Naive thymus-derived CD4-positive, alpha-beta T cell (primary cell): ENCODE measurements at regions not wholly inside any gene's neighbourhood (a gene's known extent, or its start where the extent isn't known, plus 50 kb on each side); places are given as distances from the start of the nearest gene placed in this dataset.
"Not testable (repeated sequence)": the region's sequence is repeated elsewhere in the genome, so short reads cannot be mapped to it uniquely, and the experiment has no call there.

Experiments used
- ATAC-seq: fragments of 150-1000 bp; cut with Tn5 transposase; 2 replicates; pipeline ENCODE4 v1.10.0; 2021; ENCODE audit warnings: mild to moderate bottlenecking, moderate library complexity
- CTCF ChIA-PET: fragments of 350-600 bp; sonication (Branson Sonifier 250); formaldehyde crosslinking; loops from one replicate; lab custom pipeline; 2021; ENCODE audit warnings: antibody characterized with exemption; lab: Charles Lee
- POLR2A ChIA-PET: fragments of 350-600 bp; sonication (Branson Sonifier 250); formaldehyde crosslinking; loops from one replicate; lab custom pipeline; 2021; ENCODE audit warnings: antibody characterized with exemption, inconsistent platforms; lab: Charles Lee
- DNase-seq, 9 donors: peaks; one replicate each; pipeline versions ENCODE4 v3.0.0 to v3.0.0-alpha.2; 2020 to 2022; ENCODE audit warnings: mixed read lengths in 1 of 9
- H3K27ac ChIP-seq: one replicate; pipeline ENCODE4 v1.7.0; 2013; ENCODE audit warnings: mild to moderate bottlenecking, low read depth, low read length, moderate library complexity
- H3K27me3 ChIP-seq, 2 donors: one replicate each; pipeline ENCODE4 v1.7.0; 2013; ENCODE audit warnings: low read length in 2 of 2, mild to moderate bottlenecking in 2 of 2, moderate library complexity in 2 of 2; ENCODE audit not compliant: control insufficient read depth in 2 of 2, insufficient read depth in 2 of 2
- H3K36me3 ChIP-seq, 3 experiments: 1 replicate in 2 of 3; 2 replicates in 1 of 3; pipeline ENCODE4 v1.7.0; 2013; ENCODE audit warnings: low read length in 3 of 3, mild to moderate bottlenecking in 3 of 3, moderate library complexity in 1 of 3; ENCODE audit not compliant: insufficient read depth in 3 of 3, control insufficient read depth in 2 of 3
- H3K4me1 ChIP-seq, 2 donors: one replicate each; pipeline ENCODE4 v1.7.0; 2013; ENCODE audit warnings: low read length in 2 of 2, mild to moderate bottlenecking in 2 of 2, moderate library complexity in 1 of 2; ENCODE audit not compliant: control insufficient read depth in 2 of 2, insufficient read depth in 2 of 2
- H3K4me3 ChIP-seq: 2 replicates; pipeline ENCODE4 v1.7.0; 2013; ENCODE audit warnings: mild to moderate bottlenecking, low read length
- H3K9me3 ChIP-seq, 3 experiments: 1 replicate in 2 of 3; 2 replicates in 1 of 3; pipeline ENCODE4 v1.7.0; 2013; ENCODE audit warnings: low read length in 3 of 3; ENCODE audit not compliant: control insufficient read depth in 2 of 3
- H3K27ac Mint-ChIP-seq, 9 donors: one replicate each; pipeline ENCODE4 v1.8.0; 2020 to 2022; ENCODE audit warnings: mixed read lengths in 9 of 9, mild to moderate bottlenecking in 8 of 9, moderate library complexity in 5 of 9, inconsistent platforms in 2 of 9
- H3K27me3 Mint-ChIP-seq, 5 donors: one replicate each; pipeline ENCODE4 v1.8.0; 2021 to 2022; ENCODE audit warnings: mixed read lengths in 5 of 5, mild to moderate bottlenecking in 1 of 5
- H3K36me3 Mint-ChIP-seq, 5 donors: one replicate each; pipeline ENCODE4 v1.8.0; 2020 to 2022; ENCODE audit warnings: mixed read lengths in 5 of 5, mild to moderate bottlenecking in 3 of 5, inconsistent platforms in 1 of 5
- H3K4me1 Mint-ChIP-seq, 7 donors: one replicate each; pipeline ENCODE4 v1.8.0; 2020 to 2022; ENCODE audit warnings: mixed read lengths in 7 of 7, mild to moderate bottlenecking in 3 of 7, inconsistent platforms in 1 of 7
- H3K4me3 Mint-ChIP-seq, 10 donors: one replicate each; pipeline ENCODE4 v1.8.0; 2020 to 2022; ENCODE audit warnings: mild to moderate bottlenecking in 10 of 10, mixed read lengths in 10 of 10, moderate library complexity in 6 of 10, inconsistent platforms in 2 of 10
- H3K9me3 Mint-ChIP-seq, 11 donors: one replicate each; pipeline ENCODE4 v1.8.0; 2020 to 2022; ENCODE audit warnings: mixed read lengths in 11 of 11, mild to moderate bottlenecking in 4 of 11, inconsistent platforms in 1 of 11, moderate library complexity in 1 of 11
- intact Hi-C, 2 donors: fragments of 100-400 bp; cut with micrococcal nuclease; formaldehyde crosslinking; loops; one replicate each; pipeline ENCODE4 v1.15.1; 2023

DNA sequence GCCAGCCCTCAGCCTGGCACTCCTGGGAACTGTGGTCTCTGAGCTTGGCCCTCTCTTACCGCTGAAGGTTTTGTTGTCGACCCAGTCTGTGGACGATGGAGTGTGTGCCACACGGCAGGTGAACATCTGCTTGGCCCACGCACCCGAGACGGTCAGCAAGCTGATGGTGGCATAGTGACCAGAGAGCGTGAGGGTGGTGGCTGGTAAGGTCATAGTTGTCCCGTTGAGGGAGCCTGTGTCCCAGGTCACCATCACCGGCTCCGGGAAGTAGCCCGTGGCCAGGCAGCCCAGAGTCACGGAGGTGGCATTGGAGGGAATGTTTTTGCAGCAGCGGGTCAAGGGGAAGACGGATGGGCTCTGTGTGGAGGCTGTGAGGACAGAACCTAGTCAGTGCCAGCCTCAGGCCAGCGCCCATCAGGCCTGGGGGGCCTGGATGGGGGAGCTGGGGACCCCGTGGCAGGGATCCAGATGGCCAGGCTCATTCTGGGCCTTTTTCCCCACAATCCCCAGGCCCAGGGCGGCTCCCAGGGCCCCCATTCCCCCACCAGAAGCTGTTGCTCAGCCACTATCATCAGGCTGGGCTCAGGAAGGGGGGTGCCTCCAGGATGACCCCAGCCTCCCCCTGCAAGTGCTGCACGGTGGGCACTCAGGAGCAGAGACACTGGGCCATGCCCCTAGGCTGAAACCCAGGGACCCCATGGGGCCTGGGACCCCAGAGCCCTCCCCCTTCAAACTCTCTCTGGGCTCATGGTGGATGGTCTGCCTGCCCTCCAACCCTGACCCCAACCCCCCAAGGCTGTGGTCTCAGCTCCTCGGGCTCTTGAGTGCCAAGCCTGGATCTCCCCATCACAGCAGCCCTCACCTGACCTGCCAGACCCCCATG, 75.2 kb downstream of the TMEM121 start:
- no peaks in the 10 kb centered on the region for H3K4me1 Mint-ChIP-seq
- H3K27ac ChIP-seq, result no peak overlapping the region
- H3K4me3 ChIP-seq, result no peak overlapping the region
- ATAC-seq (no peak), DNase-seq (no peak)
- H3K4me1 ChIP-seq, result no peaks in the 10 kb centered on the region
- intact Hi-C loops, result no loop called here
- no peak overlapping the region for H3K27ac Mint-ChIP-seq
- H3K9me3 ChIP-seq, result no peaks in the 10 kb centered on the region
- H3K9me3 Mint-ChIP-seq, result no peaks in the 10 kb centered on the region
- no peak overlapping the region for H3K4me3 Mint-ChIP-seq
- no peaks in the 10 kb centered on the region for H3K27me3 Mint-ChIP-seq
- no peaks in the 10 kb centered on the region for H3K36me3 ChIP-seq
- POLR2A ChIA-PET, result no interaction called here
- CTCF ChIA-PET, result no interaction called here
- H3K27me3 ChIP-seq, result no peaks in the 10 kb centered on the region
- H3K36me3 Mint-ChIP-seq, result no peaks in the 10 kb centered on the region

DNA sequence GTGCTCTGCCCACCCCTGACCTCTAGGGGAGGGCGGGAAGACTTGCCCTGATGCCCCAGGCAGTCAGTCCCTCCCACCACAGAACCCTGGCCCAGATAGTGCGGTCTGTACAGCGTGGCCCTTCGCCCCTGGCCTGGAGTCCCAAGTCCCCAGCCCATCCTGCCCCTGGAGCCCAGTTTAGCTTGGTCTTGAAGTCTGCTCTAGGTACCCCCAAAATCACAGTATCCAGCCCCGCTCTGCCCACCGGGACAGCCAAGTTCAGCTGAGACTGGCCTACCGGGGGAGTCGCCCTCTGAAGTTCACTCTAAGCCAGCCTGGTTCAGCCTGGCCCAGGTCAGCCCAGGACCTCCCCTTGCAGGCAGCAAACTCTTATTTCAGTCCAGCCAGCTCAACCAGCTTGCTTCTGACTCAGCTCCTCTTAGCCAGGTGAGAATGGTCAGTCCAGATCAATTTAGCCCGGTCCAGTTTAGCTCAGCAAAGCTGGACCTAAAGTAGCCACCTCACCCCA, 75.9 kb downstream of the TMEM121 start:
- POLR2A ChIA-PET, result no interaction called here
- no peak for DNase-seq
- Histone ChIP-seq H3K4me3 (no peak overlapping the region), H3K9me3 (no peaks in the 10 kb centered on the region), H3K27ac (no peak overlapping the region), H3K4me1 (no peaks in the 10 kb centered on the region), H3K36me3 (no peaks in the 10 kb centered on the region), H3K27me3 (no peaks in the 10 kb centered on the region)
- Mint-ChIP-seq H3K4me1 (no peaks in the 10 kb centered on the region), H3K9me3 (no peaks in the 10 kb centered on the region), H3K27me3 (no peaks in the 10 kb centered on the region), H3K4me3 (no peak overlapping the region), H3K27ac (no peak overlapping the region), H3K36me3 (no peaks in the 10 kb centered on the region)
- CTCF ChIA-PET, result no interaction called here
- intact Hi-C loops, result no loop called here
- ATAC-seq, result no peak

DNA sequence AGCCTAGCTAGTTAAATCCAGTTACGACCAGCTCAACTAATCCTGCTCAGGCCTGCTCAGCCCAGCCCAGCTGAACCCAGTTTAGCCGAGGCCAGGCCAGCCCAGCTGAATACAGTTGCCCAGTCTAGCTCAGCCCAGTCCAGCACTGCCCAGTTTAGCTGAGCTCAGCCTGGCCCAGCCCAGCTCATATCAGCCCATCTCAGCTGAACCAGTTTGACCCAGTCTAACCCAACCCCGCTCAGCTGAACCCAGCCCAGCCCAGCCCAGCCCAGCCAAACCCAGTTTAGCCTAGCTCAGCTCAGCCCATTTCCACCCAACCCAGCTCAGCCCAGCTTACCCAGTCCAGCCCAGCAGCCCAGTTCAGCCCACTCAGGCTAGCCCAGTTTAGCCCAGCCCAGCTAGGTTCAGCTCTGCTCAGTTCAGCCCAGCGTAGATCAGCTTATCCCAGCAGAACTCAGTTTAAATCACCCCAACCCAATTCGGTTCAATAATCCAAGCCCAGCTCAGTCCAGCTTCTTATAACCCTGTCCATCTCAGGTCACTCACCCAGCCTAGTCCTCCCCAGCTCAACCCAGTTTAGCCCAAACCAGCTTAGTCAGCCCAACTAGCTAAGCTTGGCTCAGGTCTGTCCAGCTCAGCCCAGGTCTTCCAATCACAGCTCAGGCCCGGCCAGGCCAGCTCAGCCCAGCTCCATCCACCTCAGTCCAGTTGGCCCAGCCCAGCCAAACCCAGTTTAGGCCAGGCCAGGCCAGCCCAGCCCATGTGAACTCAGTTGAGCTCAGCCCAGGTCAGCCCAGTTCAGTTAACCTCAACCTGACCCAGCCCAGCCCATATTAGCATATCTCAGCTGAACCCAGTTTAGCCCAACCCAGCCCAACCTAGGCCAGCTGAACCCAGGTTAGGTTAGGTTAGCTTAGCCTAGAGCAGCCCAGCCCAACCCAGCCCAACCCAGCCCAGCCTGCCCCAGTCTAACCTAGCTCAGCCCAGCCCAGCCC, 76.7 kb downstream of the TMEM121 start:
- POLR2A ChIA-PET, result no interaction called here
- no peaks in the 10 kb centered on the region for H3K9me3 Mint-ChIP-seq
- Histone ChIP-seq H3K4me1 (no peaks in the 10 kb centered on the region), H3K27ac (no peak overlapping the region), H3K9me3 (no peaks in the 10 kb centered on the region), H3K4me3 (no peak overlapping the region), H3K36me3 (no peaks in the 10 kb centered on the region), H3K27me3 (no peaks in the 10 kb centered on the region)
- no peaks in the 10 kb centered on the region for H3K27me3 Mint-ChIP-seq
- intact Hi-C loops, result no loop called here
- DNase-seq, result no peak
- CTCF ChIA-PET, result no interaction called here
- no peak overlapping the region for H3K4me3 Mint-ChIP-seq
- peak overlapping the region in 1 of 9 donors; percentile 60 for H3K27ac Mint-ChIP-seq
- no peaks in the 10 kb centered on the region for H3K4me1 Mint-ChIP-seq
- no peaks in the 10 kb centered on the region for H3K36me3 Mint-ChIP-seq
- no peak for ATAC-seq

DNA sequence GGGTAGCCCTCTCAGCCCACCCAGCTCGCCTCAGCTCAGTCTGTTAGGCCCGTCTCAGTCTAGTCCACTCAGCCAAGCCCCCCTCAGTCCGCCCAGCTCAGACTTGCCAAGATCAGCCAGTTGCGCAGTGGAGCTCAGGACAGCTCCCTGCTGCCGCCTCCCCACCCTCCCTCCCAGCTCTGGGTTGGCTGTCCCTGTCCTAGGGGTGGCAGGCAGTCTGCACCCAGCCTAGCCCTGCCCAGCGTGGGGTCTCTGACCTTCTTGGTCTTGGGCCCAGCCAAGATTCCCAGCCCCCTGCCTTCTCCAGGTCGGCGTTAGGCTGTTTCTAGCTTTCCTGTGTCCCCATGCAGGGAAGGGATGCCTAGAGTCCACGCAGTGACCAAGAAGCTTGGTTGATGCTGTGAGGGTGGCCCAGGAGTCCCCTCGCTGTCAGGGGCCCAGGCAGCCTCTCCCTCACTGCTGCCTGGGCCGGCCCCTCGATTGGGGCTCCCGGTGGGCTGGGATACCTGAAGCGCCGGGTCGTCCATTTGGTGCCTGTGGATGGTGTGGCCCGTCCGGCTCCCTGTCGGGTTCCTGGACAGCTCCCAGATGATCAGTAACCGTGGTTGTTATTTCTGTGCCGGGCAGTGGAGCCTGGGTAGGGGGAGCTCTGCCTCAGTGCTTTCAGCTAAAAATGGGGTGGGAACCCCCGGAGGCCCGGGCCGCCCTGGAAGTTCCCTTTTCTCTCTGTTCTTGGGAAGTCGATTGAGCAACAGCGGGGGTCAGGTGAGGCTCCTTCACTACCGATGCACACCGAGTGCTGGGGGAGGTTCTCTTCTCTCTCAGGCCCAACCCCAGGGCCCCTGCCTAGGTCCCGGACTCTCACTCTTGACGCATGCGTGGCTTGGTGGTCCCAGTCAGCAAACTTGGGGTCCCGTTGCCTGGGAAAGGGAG, 78.4 kb downstream of the TMEM121 start:
- H3K4me1 ChIP-seq, DNase-seq, H3K9me3 Mint-ChIP-seq, ATAC-seq, CTCF ChIA-PET, H3K4me3 ChIP-seq, H3K36me3 Mint-ChIP-seq, H3K27me3 Mint-ChIP-seq, H3K27ac ChIP-seq, H3K27me3 ChIP-seq, H3K36me3 ChIP-seq, POLR2A ChIA-PET, intact Hi-C loops, H3K4me1 Mint-ChIP-seq, H3K4me3 Mint-ChIP-seq, H3K9me3 ChIP-seq, H3K27ac Mint-ChIP-seq: not testable (repeated sequence)

- Mint-ChIP-seq H3K4me1 (no peaks in the 10 kb centered on the region), H3K4me3 (no peak overlapping the region), H3K27ac (no peak overlapping the region), H3K36me3 (no peaks in the 10 kb centered on the region), H3K27me3 (no peaks in the 10 kb centered on the region), H3K9me3 (no peaks in the 10 kb centered on the region)
- ChIA-PET POLR2A (no interaction called here), CTCF (no interaction called here)
- no peak overlapping the region for H3K4me3 ChIP-seq
- H3K36me3 ChIP-seq, result no peaks in the 10 kb centered on the region
- no peak for DNase-seq
- H3K4me1 ChIP-seq, result no peaks in the 10 kb centered on the region
- H3K9me3 ChIP-seq, result no peaks in the 10 kb centered on the region
- no peak overlapping the region for H3K27ac ChIP-seq
- no peak for ATAC-seq
- H3K27me3 ChIP-seq, result no peaks in the 10 kb centered on the region
- intact Hi-C loops, result no loop called here
These were observed 79.3 kb downstream of the TMEM121 start for GRCh38 chr14:105605464-105606304.
